HUDEP-2 (cell line): ENCODE measurements at regions not wholly inside any gene's neighbourhood (a gene's known extent, or its start where the extent isn't known, plus 50 kb on each side); places are given as distances from the start of the nearest gene placed in this dataset.
A peak's percentile ranks its signal among the peaks of the same experiment; 100 is the strongest.

Experiments
- DNase-seq, 76 experiments: peaks; one replicate each; lab custom pipeline; 2025; ENCODE audit not compliant: unreplicated experiment in 76 of 76; lab: John Stamatoyannopoulos, UW

GRCh38 chr10:110355141-110355831, 50.6 kb upstream of the SMNDC1 start:
- no peak for DNase-seq

GRCh38 chr10:110355922-110356627, 51.4 kb upstream of the SMNDC1 start:
- no peak for DNase-seq

GRCh38 chr10:110356628-110357245, 52.0 kb upstream of the SMNDC1 start:
- DNase-seq = no peak

GRCh38 chr10:110357252-110357780, 52.6 kb upstream of the SMNDC1 start:
- DNase-seq = peak in 12 of 76 experiments; percentile 2 to 48 (median 30)

GRCh38 chr10:110357871-110358270, 53.2 kb upstream of the SMNDC1 start:
- no peak for DNase-seq

GRCh38 chr10:110358278-110358677, 53.6 kb upstream of the SMNDC1 start:
- no peak for DNase-seq

GRCh38 chr10:110358869-110359629, 54.3 kb upstream of the SMNDC1 start:
- DNase-seq = no peak

GRCh38 chr10:110360857-110361474, 56.2 kb upstream of the SMNDC1 start:
- DNase-seq = no peak

- DNase-seq = no peak
These were observed 57.2 kb upstream of the SMNDC1 start for GRCh38 chr10:110361800-110362456.

- DNase-seq = no peak
These were observed 59.1 kb upstream of the SMNDC1 start for GRCh38 chr10:110363572-110364411.

GRCh38 chr10:110364531-110364937, 59.8 kb upstream of the SMNDC1 start:
- DNase-seq = no peak

- DNase-seq = no peak
These were observed 60.8 kb upstream of the SMNDC1 start for GRCh38 chr10:110365356-110366143.

GRCh38 chr10:110366635-110367034, 61.9 kb upstream of the SMNDC1 start:
- no peak for DNase-seq

GRCh38 chr10:110368002-110368401, 63.3 kb upstream of the SMNDC1 start:
- DNase-seq = no peak

- no peak for DNase-seq
These were observed 63.8 kb upstream of the SMNDC1 start for GRCh38 chr10:110368556-110368955.

- no peak for DNase-seq
These were observed 65.3 kb upstream of the SMNDC1 start for GRCh38 chr10:110370006-110370405.

- DNase-seq = no peak
These were observed 67.9 kb upstream of the SMNDC1 start for GRCh38 chr10:110372656-110373055.

GRCh38 chr10:110373059-110373458, 68.3 kb upstream of the SMNDC1 start:
- no peak for DNase-seq
